HepG2 (cell line): ENCODE measurements at regions not wholly inside any gene's neighbourhood (a gene's known extent, or its start where the extent isn't known, plus 50 kb on each side); places are given as distances from the start of the nearest gene placed in this dataset.
A peak's percentile ranks its signal among the peaks of the same experiment; 100 is the strongest.

ENCODE experiments used
- ATAC-seq: fragments of 200-7000 bp; cut with Tn5 transposase; 3 replicates; pipeline ENCODE4 v1.9.1; 2020; ENCODE audit warnings: mild to moderate bottlenecking, moderate library complexity
- BruUV-seq: library from RNA; stranded (reverse); fragments of 400-500 nt; replicated peaks from 2 replicates; lab custom pipeline; 2021; lab: Mats Ljungman, UMichigan
- CTCF ChIA-PET: fragments of 300-600 bp; formaldehyde crosslinking; extraction: SDS; loops from one replicate; lab custom pipeline; 2021; ENCODE audit warnings: low total read pairs, inconsistent platforms, low intra/inter-chr PET ratio; lab: Yijun Ruan, JAX
- POLR2A ChIA-PET: fragments of 350-600 bp; sonication (Branson Sonifier 250); formaldehyde crosslinking; loops from one replicate; lab custom pipeline; 2020; ENCODE audit warnings: antibody characterized with exemption, inconsistent platforms; lab: Yijun Ruan, JAX
- DNase-seq: peaks from one replicate; pipeline ENCODE4 v3.0.0-alpha.2; 2015; ENCODE audit warnings: low spot score
- FAIRE-seq: peaks from 3 replicates; lab custom pipeline; 2011; peaks lifted over from hg19 to GRCh38; lab: Jason Lieb, UNC
- H2AFZ ChIP-seq: one replicate; pipeline ENCODE4 v1.6.1; 2011; ENCODE audit warnings: low read length, inconsistent platforms
- H3K27ac ChIP-seq: fragments of 300-600 bp; 3 replicates; pipeline ENCODE4 v1.8.0; 2011; ENCODE audit warnings: mixed run types, mild to moderate bottlenecking, mixed read lengths, low read length, inconsistent platforms; ENCODE audit not compliant: insufficient read depth; ENCODE audit errors: extremely low read length
- H3K27me3 ChIP-seq, 2 experiments: fragments of 200-600 bp in 1 of 2; 2 replicates in 1 of 2; 3 replicates in 1 of 2; pipeline versions ENCODE4 v1.6.0 to v1.8.0; 2011; ENCODE audit warnings: low read length in 2 of 2, mild to moderate bottlenecking in 2 of 2, moderate library complexity in 2 of 2, inconsistent platforms in 1 of 2; ENCODE audit not compliant: insufficient read depth in 2 of 2, control insufficient read depth in 1 of 2
- H3K36me3 ChIP-seq, 2 experiments: fragments of 200-600 bp in 1 of 2; replicated peaks in 1 of 2; 2 replicates in 1 of 2; 3 replicates in 1 of 2; pipeline versions ENCODE4 v1.5.1 to v1.8.0; 2011; ENCODE audit warnings: low read length in 2 of 2, inconsistent platforms in 1 of 2; ENCODE audit not compliant: insufficient read depth in 2 of 2, control insufficient read depth in 1 of 2
- H3K4me1 ChIP-seq: 2 replicates; pipeline ENCODE4 v1.5.1; 2012; ENCODE audit warnings: low read length, inconsistent platforms; ENCODE audit not compliant: insufficient read depth
- H3K4me2 ChIP-seq: 2 replicates; pipeline ENCODE4 v1.6.0; 2011; ENCODE audit warnings: low read depth, low read length, inconsistent platforms
- H3K4me3 ChIP-seq, 3 experiments: fragments of 200-600 bp in 1 of 3; sonication (generic), shearing (Covaris generic) in 1 of 3; replicated peaks in 1 of 3; 2 replicates each; pipeline ENCODE4 v1.5.1; 2011 to 2016; ENCODE audit warnings: low read length in 3 of 3, inconsistent platforms in 2 of 3, low read depth in 2 of 3, mild to moderate bottlenecking in 2 of 3, control low read depth in 1 of 3, mixed read lengths in 1 of 3; ENCODE audit not compliant: insufficient read depth in 1 of 3
- H3K79me2 ChIP-seq: one replicate; pipeline ENCODE4 v1.6.1; 2011; ENCODE audit warnings: low read length, inconsistent platforms; ENCODE audit not compliant: insufficient read depth
- H3K9ac ChIP-seq: 2 replicates; pipeline ENCODE4 v1.6.0; 2011; ENCODE audit warnings: mild to moderate bottlenecking, low read depth, low read length, inconsistent platforms; ENCODE audit not compliant: insufficient read depth
- H3K9me3 ChIP-seq: 2 replicates; pipeline ENCODE4 v1.5.1; 2012; ENCODE audit warnings: mild to moderate bottlenecking, low read length
- H4K20me1 ChIP-seq: 2 replicates; pipeline ENCODE4 v1.6.0; 2011; ENCODE audit warnings: inconsistent platforms, mild to moderate bottlenecking, low read length, moderate library complexity; ENCODE audit not compliant: insufficient read depth
- EHMT2 ChIP-seq: fragments of 200-600 bp; sonication (generic); IDR thresholded peaks from 2 replicates; pipeline ENCODE4 v1.7.0; 2017; ENCODE audit warnings: antibody characterized with exemption, low read depth, low read length, borderline replicate concordance
- ESRRA ChIP-seq: sonication (generic); formaldehyde crosslinking; IDR thresholded peaks from 2 replicates; pipeline ENCODE4 v1.5.1; 2020; ENCODE audit warnings: mild to moderate bottlenecking, low read depth, missing genetic modification reagents
- FOXA3 ChIP-seq: IDR thresholded peaks from 2 replicates; pipeline ENCODE4 v1.6.1; 2016; ENCODE audit warnings: missing genetic modification reagents, missing compliant biosample characterization
- MIER2 ChIP-seq: IDR thresholded peaks from 2 replicates; pipeline ENCODE4 v1.6.1; 2016; ENCODE audit warnings: missing biosample characterization, missing genetic modification reagents
- NFYC ChIP-seq: IDR thresholded peaks from 2 replicates; pipeline ENCODE4 v1.6.1; 2016; ENCODE audit warnings: missing genetic modification reagents, missing compliant biosample characterization
- PRMT3 ChIP-seq: sonication (generic); formaldehyde crosslinking; IDR thresholded peaks from 2 replicates; pipeline ENCODE4 v1.8.1; 2022; ENCODE audit warnings: low read depth, mild to moderate bottlenecking, moderate library complexity, missing genetic modification reagents, borderline replicate concordance
- SRF ChIP-seq: IDR thresholded peaks from 2 replicates; pipeline ENCODE4 v1.6.1; 2011; ENCODE audit warnings: mild to moderate bottlenecking, low read depth, low read length, moderate library complexity
- ZEB1 ChIP-seq: IDR thresholded peaks from 2 replicates; pipeline ENCODE4 v1.6.1; 2012; ENCODE audit warnings: mild to moderate bottlenecking, low read depth, inconsistent platforms; ENCODE audit not compliant: insufficient replicate concordance
- ZMYM4 ChIP-seq: sonication (generic); formaldehyde crosslinking; IDR thresholded peaks from 2 replicates; pipeline ENCODE4 v1.8.1; 2023; ENCODE audit warnings: mild to moderate bottlenecking, missing genetic modification reagents
- ZNF317 ChIP-seq: sonication (generic); formaldehyde crosslinking; IDR thresholded peaks from 2 replicates; pipeline ENCODE4 v1.5.0; 2020; ENCODE audit warnings: mild to moderate bottlenecking, missing genetic modification reagents
- ZNF383 ChIP-seq: sonication (generic); formaldehyde crosslinking; IDR thresholded peaks from 2 replicates; pipeline ENCODE4 v1.4.0; 2020; ENCODE audit warnings: missing genetic modification reagents, mild to moderate bottlenecking, borderline replicate concordance
- ZNF850 ChIP-seq: sonication (generic); formaldehyde crosslinking; conservative IDR thresholded peaks from 2 replicates; pipeline ENCODE4 v1.9.0; 2021; ENCODE audit warnings: mild to moderate bottlenecking, missing genetic modification reagents
- in situ Hi-C: cut with HindIII; loops from 2 replicates; pipeline ENCODE4 v1.10.0; 2017; ENCODE audit warnings: low pct_unique_long_range_greater_than_20kb; ENCODE audit not compliant: extremely low pct_ligation_motif_present
- intact Hi-C: fragments of 100-400 bp; cut with micrococcal nuclease; formaldehyde crosslinking; loops from one replicate; pipeline ENCODE4 v1.10.0; 2022; ENCODE audit not compliant: unreplicated experiment
- TF ChIP-seq, protein P1 (sequence below): IDR thresholded peaks from 2 replicates; pipeline ENCODE4 v1.6.1; 2016; ENCODE audit warnings: missing compliant biosample characterization, missing genetic modification reagents, borderline replicate concordance
- TF ChIP-seq, protein P2 (sequence below): sonication (generic); formaldehyde crosslinking; IDR thresholded peaks from 2 replicates; pipeline ENCODE4 v1.4.0; 2020; ENCODE audit warnings: missing genetic modification reagents
- TF ChIP-seq, protein P3 (sequence below): sonication (generic); formaldehyde crosslinking; IDR thresholded peaks from 2 replicates; pipeline ENCODE4 v1.5.0; 2020; ENCODE audit warnings: mild to moderate bottlenecking, missing genetic modification reagents

DNA sequence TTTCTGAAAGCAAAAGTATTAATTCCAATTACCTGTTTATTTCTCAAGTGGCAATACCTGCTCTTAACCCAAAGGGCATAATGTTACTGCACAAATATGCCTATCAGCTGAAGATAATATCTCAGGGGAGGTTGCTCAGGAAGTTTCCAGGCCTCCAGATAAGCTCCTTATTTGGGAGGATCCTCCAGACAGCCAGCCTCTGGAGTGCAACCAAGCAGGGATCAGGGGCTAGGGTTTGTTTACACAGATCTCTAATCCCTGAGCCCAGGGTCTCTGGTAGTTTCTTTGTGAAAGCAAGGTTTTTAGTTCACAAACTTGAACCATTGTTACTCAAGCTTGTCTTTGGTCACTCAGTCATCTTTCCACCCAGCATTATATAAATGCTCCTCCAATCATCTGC lies 124.4 kb downstream of the SLC38A4 start:
- Histone ChIP-seq H3K4me2 (no peak overlapping the region), H4K20me1 (no peaks in the 10 kb centered on the region), H3K4me1 (peaks cover 25% of the 10 kb centered on the region), H3K36me3 (no peaks in the 10 kb centered on the region), H3K9ac (no peak overlapping the region), H2AFZ (no peak overlapping the region), H3K27ac (no peak overlapping the region), H3K9me3 (no peaks in the 10 kb centered on the region), H3K27me3 (no peaks in the 10 kb centered on the region), H3K4me3 (no peak overlapping the region), H3K79me2 (no peaks in the 10 kb centered on the region)
- in situ Hi-C loops, result no loop called here
- ATAC-seq (no peak; the same call in 1 of the 3 replicates), DNase-seq (no peak), FAIRE-seq (no peak)
- CTCF ChIA-PET, result no interaction called here
- POLR2A ChIA-PET, result no interaction called here
- TF ChIP-seq, protein P1, sequence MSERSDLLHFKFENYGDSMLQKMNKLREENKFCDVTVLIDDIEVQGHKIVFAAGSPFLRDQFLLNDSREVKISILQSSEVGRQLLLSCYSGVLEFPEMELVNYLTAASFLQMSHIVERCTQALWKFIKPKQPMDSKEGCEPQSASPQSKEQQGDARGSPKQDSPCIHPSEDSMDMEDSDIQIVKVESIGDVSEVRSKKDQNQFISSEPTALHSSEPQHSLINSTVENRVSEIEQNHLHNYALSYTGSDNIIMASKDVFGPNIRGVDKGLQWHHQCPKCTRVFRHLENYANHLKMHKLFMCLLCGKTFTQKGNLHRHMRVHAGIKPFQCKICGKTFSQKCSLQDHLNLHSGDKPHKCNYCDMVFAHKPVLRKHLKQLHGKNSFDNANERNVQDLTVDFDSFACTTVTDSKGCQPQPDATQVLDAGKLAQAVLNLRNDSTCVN (CRISPR knock-in tag), result peak; percentile 84
- TF ChIP-seq ZMYM4 (CRISPR knock-in tag) (0 out of 2 replicates have a peak, but pooled peaks have one; percentile 52), SRF (peak; percentile 47; the same call in 1 of the 2 replicates), NFYC (no peak)
- BruUV-seq, result no TSS peak
- intact Hi-C loops, result no loop called here

DNA sequence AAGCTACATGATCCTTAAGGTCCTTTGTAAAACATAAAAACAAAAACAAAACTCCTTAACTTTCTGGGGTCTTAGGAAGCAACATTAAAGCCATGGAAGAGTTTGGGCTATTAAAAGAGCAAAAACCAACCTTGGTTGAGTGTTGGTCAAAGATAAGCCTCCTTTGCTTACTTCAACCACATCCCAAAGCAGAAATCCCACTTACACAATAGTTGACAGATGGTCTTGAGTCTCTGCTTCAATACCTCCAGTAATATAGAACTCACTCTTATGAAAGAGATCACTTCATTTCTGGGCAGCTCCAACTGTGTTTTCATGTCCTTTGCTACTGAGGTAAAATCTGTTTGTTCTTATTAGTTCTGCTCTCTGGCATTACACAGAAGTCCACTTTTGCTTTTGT lies 125.8 kb downstream of the SLC38A4 start:
- Histone ChIP-seq H3K9ac (no peak overlapping the region), H4K20me1 (no peaks in the 10 kb centered on the region), H3K9me3 (no peaks in the 10 kb centered on the region), H3K4me1 (peaks cover 25% of the 10 kb centered on the region), H3K27ac (no peak overlapping the region), H3K27me3 (no peaks in the 10 kb centered on the region), H3K36me3 (no peaks in the 10 kb centered on the region), H3K79me2 (no peaks in the 10 kb centered on the region), H3K4me2 (no peak overlapping the region), H2AFZ (no peak overlapping the region), H3K4me3 (no peak overlapping the region)
- no peak for ATAC-seq
- intact Hi-C loops (no loop called here), in situ Hi-C loops (no loop called here)
- no peak for DNase-seq
- ChIA-PET POLR2A (no interaction called here), CTCF (no interaction called here)
- FAIRE-seq, result no peak
- no TSS peak for BruUV-seq
- TF ChIP-seq ZNF850 (CRISPR knock-in tag) (no peak), PRMT3 (CRISPR knock-in tag) (no peak), ZNF317 (CRISPR knock-in tag) (no peak), FOXA3 (CRISPR knock-in tag) (no peak), ZEB1 (no peak), MIER2 (CRISPR knock-in tag) (no peak), ZNF383 (CRISPR knock-in tag) (no peak), ESRRA (no peak), EHMT2 (no peak)
- TF ChIP-seq, protein P2, sequence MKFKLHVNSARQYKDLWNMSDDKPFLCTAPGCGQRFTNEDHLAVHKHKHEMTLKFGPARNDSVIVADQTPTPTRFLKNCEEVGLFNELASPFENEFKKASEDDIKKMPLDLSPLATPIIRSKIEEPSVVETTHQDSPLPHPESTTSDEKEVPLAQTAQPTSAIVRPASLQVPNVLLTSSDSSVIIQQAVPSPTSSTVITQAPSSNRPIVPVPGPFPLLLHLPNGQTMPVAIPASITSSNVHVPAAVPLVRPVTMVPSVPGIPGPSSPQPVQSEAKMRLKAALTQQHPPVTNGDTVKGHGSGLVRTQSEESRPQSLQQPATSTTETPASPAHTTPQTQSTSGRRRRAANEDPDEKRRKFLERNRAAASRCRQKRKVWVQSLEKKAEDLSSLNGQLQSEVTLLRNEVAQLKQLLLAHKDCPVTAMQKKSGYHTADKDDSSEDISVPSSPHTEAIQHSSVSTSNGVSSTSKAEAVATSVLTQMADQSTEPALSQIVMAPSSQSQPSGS (CRISPR knock-in tag), result no peak
- TF ChIP-seq, protein P3, sequence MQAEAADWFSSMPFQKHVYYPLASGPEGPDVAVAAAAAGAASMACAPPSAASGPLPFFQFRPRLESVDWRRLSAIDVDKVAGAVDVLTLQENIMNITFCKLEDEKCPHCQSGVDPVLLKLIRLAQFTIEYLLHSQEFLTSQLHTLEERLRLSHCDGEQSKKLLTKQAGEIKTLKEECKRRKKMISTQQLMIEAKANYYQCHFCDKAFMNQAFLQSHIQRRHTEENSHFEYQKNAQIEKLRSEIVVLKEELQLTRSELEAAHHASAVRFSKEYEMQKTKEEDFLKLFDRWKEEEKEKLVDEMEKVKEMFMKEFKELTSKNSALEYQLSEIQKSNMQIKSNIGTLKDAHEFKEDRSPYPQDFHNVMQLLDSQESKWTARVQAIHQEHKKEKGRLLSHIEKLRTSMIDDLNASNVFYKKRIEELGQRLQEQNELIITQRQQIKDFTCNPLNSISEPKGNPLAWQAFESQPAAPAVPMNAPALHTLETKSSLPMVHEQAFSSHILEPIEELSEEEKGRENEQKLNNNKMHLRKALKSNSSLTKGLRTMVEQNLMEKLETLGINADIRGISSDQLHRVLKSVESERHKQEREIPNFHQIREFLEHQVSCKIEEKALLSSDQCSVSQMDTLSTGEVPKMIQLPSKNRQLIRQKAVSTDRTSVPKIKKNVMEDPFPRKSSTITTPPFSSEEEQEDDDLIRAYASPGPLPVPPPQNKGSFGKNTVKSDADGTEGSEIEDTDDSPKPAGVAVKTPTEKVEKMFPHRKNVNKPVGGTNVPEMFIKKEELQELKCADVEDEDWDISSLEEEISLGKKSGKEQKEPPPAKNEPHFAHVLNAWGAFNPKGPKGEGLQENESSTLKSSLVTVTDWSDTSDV (CRISPR knock-in tag), result no peak
